Brain microvascular endothelial cell (primary cell): ENCODE measurements at regions not wholly inside any gene's neighbourhood (a gene's known extent, or its start where the extent isn't known, plus 50 kb on each side); places are given as distances from the start of the nearest gene placed in this dataset.
A peak's percentile ranks its signal among the peaks of the same experiment; 100 is the strongest.
"Not testable (repeated sequence)": the region's sequence is repeated elsewhere in the genome, so short reads cannot be mapped to it uniquely, and the experiment has no call there.

Experiments used
- DNase-seq: peaks from one replicate; pipeline ENCODE4 v3.0.0-alpha.2; 2020
- H3K27ac ChIP-seq: fragments of 250-450 bp; sonication (Bioruptor Pico); 2 replicates; pipeline ENCODE4 v1.5.1; 2020; ENCODE audit warnings: mild to moderate bottlenecking, moderate library complexity
- H3K27me3 ChIP-seq: fragments of 250-450 bp; sonication (Bioruptor Pico); replicated peaks from 2 replicates; pipeline ENCODE4 v1.5.1; 2020; ENCODE audit warnings: mild to moderate bottlenecking
- H3K36me3 ChIP-seq: fragments of 250-450 bp; sonication (Bioruptor Pico); replicated peaks from 2 replicates; pipeline ENCODE4 v1.5.1; 2020; ENCODE audit warnings: mild to moderate bottlenecking
- H3K4me3 ChIP-seq: 2 replicates; pipeline ENCODE4 v1.5.1; 2011; ENCODE audit warnings: low read depth, mild to moderate bottlenecking, control low read depth, low read length, moderate library complexity
- in situ Hi-C: cut with HindIII; loops from 2 replicates; pipeline ENCODE4 v1.10.0; 2017; ENCODE audit warnings: low sequenced_read_pairs, low pct_ligation_motif_present
- TF ChIP-seq, protein P1 (sequence below): IDR thresholded peaks from 2 replicates; pipeline ENCODE4 v1.5.1; 2011; ENCODE audit warnings: low read depth, mild to moderate bottlenecking, moderate library complexity, low read length, control low read depth, inconsistent platforms; ENCODE audit errors: missing control alignments

DNA sequence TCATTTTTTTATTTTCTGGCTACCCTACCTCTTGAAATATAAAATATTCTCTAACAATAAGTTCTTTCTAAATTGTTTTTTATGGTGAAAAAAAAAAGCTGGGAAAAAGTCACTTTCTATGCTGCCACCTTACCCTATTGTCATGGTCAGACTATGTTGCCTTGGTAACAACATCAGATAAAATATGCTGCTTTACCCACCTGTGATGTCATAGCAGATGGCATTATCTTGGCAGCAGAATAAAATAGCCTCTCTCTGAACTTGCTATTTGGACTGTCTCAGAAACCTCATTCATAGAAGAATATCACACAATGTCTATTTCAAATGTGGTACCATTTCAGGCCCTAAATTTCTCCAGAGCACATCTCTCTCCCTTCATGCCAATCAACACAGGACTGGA is 69.6 kb upstream of the SGIP1 start:
- Histone ChIP-seq H3K4me3 (no peak overlapping the region), H3K27ac (peak overlapping the region; percentile 91), H3K36me3 (no peaks in the 10 kb centered on the region), H3K27me3 (no peaks in the 10 kb centered on the region)
- in situ Hi-C loops = no loop called here
- DNase-seq = no peak
- TF ChIP-seq, protein P1, sequence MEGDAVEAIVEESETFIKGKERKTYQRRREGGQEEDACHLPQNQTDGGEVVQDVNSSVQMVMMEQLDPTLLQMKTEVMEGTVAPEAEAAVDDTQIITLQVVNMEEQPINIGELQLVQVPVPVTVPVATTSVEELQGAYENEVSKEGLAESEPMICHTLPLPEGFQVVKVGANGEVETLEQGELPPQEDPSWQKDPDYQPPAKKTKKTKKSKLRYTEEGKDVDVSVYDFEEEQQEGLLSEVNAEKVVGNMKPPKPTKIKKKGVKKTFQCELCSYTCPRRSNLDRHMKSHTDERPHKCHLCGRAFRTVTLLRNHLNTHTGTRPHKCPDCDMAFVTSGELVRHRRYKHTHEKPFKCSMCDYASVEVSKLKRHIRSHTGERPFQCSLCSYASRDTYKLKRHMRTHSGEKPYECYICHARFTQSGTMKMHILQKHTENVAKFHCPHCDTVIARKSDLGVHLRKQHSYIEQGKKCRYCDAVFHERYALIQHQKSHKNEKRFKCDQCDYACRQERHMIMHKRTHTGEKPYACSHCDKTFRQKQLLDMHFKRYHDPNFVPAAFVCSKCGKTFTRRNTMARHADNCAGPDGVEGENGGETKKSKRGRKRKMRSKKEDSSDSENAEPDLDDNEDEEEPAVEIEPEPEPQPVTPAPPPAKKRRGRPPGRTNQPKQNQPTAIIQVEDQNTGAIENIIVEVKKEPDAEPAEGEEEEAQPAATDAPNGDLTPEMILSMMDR = no peak

DNA sequence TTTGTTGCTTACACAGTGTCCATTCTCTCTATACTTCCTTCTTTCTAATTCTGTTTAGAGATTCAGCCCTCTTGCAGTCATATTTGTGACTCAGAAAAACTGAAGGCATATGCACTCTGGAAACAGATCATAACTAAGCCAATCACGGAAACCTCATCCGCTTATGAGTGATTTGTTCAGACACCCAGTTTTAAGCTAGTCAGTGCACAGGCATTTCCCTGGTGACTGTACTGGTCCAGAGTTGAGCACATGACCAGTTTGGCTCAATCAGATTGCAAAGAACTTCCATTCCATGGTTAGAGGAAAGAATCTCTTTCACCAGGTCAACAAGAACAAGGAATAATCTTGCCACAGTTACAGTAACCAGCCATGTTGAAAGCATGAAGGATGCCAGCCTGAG is 69.2 kb upstream of the SGIP1 start:
- TF ChIP-seq, protein P1 = no peak
- in situ Hi-C loops = no loop called here
- no peak overlapping the region for H3K4me3 ChIP-seq
- H3K27me3 ChIP-seq = no peaks in the 10 kb centered on the region
- H3K27ac ChIP-seq = peak overlapping the region; percentile 91
- no peaks in the 10 kb centered on the region for H3K36me3 ChIP-seq
- DNase-seq = peak; percentile 99

DNA sequence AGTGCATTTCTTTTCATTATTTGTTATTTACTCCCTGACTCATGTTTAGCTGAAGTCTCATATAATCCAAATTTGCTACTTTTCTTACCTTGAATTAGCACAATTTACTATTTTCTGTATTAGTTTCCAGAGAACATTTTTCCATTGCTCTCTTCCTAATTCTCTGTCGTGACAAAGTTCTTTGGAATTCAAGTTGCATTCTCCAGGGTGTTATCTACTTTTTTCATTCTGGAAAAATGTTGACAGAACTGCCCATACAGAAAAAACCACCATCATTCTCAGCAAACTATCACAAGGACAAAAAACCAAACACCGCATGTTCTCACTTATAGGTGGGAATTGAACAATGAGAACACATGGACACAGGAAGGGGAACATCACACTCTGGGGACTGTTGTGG is 67.3 kb upstream of the SGIP1 start:
- H3K4me3 ChIP-seq, H3K36me3 ChIP-seq, in situ Hi-C loops, H3K27me3 ChIP-seq: not testable (repeated sequence)
- H3K27ac ChIP-seq = peak overlapping the region; percentile 43
- DNase-seq = peak; percentile 35

DNA sequence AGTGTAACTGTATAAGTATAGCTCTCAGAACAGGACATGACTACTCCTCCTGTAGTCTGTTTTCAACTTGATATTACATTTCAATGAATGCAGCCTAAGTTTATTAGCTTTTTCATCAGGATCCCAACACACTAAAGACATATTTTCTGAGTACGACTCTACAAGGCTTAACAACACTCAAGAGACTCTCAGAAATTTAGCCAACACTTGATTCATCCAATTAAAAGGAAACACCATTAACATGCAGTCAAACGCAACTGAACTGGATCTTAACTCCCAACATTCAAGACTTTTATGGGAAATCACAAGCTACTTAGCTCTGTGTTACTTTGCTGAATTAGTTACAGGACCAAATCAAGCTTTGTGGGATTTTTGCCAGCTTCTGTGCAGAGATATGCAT is 65.2 kb upstream of the SGIP1 start:
- Histone ChIP-seq H3K36me3 (no peaks in the 10 kb centered on the region), H3K27ac (no peak overlapping the region), H3K4me3 (no peak overlapping the region), H3K27me3 (no peaks in the 10 kb centered on the region)
- TF ChIP-seq, protein P1 = no peak
- in situ Hi-C loops = no loop called here
- DNase-seq = no peak

DNA sequence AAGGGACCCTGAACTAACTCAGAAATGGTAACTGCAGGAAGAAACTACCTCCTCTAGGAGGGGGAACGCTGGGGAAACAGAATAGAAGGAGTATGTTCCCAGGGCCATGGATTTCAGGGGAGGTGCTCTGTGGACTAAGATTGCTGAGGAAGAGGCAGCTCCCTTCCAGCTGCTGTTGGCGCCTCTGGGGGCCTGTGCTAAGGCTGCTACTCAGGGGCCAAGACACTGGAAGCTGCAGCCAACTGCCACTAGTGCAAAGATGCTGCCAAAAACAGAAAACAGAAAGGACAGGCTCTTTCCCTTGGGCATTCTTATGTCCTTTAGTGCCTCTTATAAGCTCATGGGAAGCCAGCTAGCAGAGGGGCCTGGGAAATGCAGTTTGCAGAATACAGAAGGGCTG is 58.0 kb upstream of the SGIP1 start:
- Histone ChIP-seq H3K27me3 (no peaks in the 10 kb centered on the region), H3K4me3 (no peak overlapping the region), H3K36me3 (no peaks in the 10 kb centered on the region), H3K27ac (no peak overlapping the region)
- TF ChIP-seq, protein P1 = no peak
- DNase-seq = no peak
- in situ Hi-C loops = no loop called here

DNA sequence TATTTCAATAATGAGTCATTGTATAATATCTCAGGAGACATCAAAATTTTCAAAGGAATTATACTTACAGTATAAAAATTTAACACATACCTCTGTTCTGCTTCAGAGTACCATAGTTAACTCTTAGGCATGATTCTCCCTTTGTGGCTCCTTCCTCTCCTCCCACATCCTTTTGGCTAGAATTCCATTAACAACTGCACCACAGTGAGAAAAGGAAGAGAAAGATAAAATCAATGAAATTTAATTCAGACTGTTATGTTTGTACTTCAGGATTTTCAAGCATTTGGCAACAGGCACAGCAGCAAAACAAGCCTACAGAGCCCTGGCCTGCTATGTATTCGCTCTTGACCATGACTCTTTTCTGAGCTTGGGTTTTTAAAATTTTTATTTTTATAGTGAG is 57.2 kb upstream of the SGIP1 start:
- TF ChIP-seq, protein P1 = no peak
- no peak for DNase-seq
- Histone ChIP-seq H3K27me3 (no peaks in the 10 kb centered on the region), H3K36me3 (no peaks in the 10 kb centered on the region), H3K27ac (no peak overlapping the region), H3K4me3 (no peak overlapping the region)
- in situ Hi-C loops = no loop called here
